ENCODE measurements at regions not wholly inside any gene's neighbourhood (a gene's known extent, or its start where the extent isn't known, plus 50 kb on each side); places are given as distances from the start of the nearest gene placed in this dataset.

DNA sequence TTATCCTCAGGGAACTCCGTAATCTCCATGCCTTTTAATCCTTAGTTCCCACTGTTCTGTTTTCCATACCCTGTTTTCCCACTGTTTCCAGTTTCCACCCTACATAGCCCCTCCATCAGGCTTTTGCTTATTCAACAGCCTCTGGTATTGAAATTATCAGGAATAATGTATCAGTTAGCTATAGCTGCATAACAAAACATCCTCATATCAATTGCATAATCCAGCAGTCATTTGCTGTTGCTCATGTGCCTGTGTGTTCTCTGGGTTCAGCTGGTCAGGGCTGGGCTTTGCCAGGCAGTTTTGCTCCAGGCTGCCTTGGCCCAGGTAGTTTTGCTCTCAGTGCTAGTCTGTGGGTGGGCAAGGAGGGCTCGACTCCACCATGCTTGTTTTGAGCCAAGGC is 94.3 kb upstream of the FOXA2 start:
- Histone ChIP-seq H3K9me3 (ENCODE audit: low read depth) (no peaks in the 10 kb centered on the region), H3K27me3 (no peaks in the 10 kb centered on the region), H3K36me3 (replicated peaks; ENCODE audit: insufficient read depth, low read depth) (no peaks in the 10 kb centered on the region), H3K79me2 (no peaks in the 10 kb centered on the region), H3K27ac (no peak overlapping the region), H2AFZ (no peak overlapping the region), H3K9me2 (replicated peaks; ENCODE audit: insufficient read depth) (no peaks in the 10 kb centered on the region), H4K20me1 (ENCODE audit: insufficient read depth, poor library complexity, severe bottlenecking) (no peaks in the 10 kb centered on the region), H3K4me2 (no peak overlapping the region), H3K4me1 (ENCODE audit: insufficient read depth) (peaks cover 9% of the 10 kb centered on the region), H3K4me3 (no peak overlapping the region)
- no peak for DNase-seq (ENCODE audit: low spot score)
- TF ChIP-seq EZH2phosphoT487 (IDR thresholded peaks at IDR 0.05; ENCODE audit: low read depth, severe bottlenecking, unreplicated experiment) (no peak), EZH2 (IDR thresholded peaks at IDR 0.05; ENCODE audit: borderline replicate concordance) (no peak)
- TF ChIP-seq, protein P1, sequence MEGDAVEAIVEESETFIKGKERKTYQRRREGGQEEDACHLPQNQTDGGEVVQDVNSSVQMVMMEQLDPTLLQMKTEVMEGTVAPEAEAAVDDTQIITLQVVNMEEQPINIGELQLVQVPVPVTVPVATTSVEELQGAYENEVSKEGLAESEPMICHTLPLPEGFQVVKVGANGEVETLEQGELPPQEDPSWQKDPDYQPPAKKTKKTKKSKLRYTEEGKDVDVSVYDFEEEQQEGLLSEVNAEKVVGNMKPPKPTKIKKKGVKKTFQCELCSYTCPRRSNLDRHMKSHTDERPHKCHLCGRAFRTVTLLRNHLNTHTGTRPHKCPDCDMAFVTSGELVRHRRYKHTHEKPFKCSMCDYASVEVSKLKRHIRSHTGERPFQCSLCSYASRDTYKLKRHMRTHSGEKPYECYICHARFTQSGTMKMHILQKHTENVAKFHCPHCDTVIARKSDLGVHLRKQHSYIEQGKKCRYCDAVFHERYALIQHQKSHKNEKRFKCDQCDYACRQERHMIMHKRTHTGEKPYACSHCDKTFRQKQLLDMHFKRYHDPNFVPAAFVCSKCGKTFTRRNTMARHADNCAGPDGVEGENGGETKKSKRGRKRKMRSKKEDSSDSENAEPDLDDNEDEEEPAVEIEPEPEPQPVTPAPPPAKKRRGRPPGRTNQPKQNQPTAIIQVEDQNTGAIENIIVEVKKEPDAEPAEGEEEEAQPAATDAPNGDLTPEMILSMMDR (IDR thresholded peaks at IDR 0.05; ENCODE audit: poor library complexity): no peak
- 91% methylated on average over 2 of the region's 2 CpGs for WGBS (ENCODE audit: low lambda C conversion rate, missing lambda C conversion rate)

DNA sequence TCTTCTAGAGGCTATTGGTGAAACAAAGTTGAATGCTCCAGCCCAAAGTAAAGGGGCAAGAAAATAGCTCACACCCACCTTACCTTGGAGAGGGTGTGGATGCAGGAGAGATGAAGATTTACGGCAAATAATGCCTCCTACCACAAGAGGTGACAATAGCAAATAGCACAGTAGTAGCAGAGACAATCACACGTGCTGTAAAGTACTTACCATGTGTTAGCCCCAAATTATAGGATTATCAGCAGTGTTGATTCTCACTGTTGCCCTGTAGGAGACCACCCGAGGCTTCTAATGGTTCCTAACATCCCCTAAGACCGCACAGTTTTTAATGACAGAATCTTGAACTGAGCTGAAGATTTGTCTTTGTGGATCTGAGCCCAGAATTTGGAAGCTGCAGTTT is 94.8 kb upstream of the FOXA2 start:
- no peaks in the 10 kb centered on the region for H3K27me3 ChIP-seq
- no peak for DNase-seq (ENCODE audit: low spot score)
- no peak overlapping the region for H3K4me3 ChIP-seq
- no peaks in the 10 kb centered on the region for H4K20me1 ChIP-seq (ENCODE audit: insufficient read depth, poor library complexity, severe bottlenecking)
- H3K36me3 ChIP-seq (replicated peaks; ENCODE audit: insufficient read depth, low read depth): no peaks in the 10 kb centered on the region
- H3K9me2 ChIP-seq (replicated peaks; ENCODE audit: insufficient read depth): no peaks in the 10 kb centered on the region
- H3K4me2 ChIP-seq: no peak overlapping the region
- H3K9me3 ChIP-seq (ENCODE audit: low read depth): no peaks in the 10 kb centered on the region
- H3K79me2 ChIP-seq: no peaks in the 10 kb centered on the region
- 80% methylated on average over 4 of the region's 4 CpGs for WGBS (ENCODE audit: low lambda C conversion rate, missing lambda C conversion rate)
- H2AFZ ChIP-seq: no peak overlapping the region
- TF ChIP-seq EZH2phosphoT487 (IDR thresholded peaks at IDR 0.05; ENCODE audit: low read depth, severe bottlenecking, unreplicated experiment) (no peak), EZH2 (IDR thresholded peaks at IDR 0.05; ENCODE audit: borderline replicate concordance) (no peak)
- TF ChIP-seq, protein P1 (IDR thresholded peaks at IDR 0.05; ENCODE audit: poor library complexity): no peak
- H3K4me1 ChIP-seq (ENCODE audit: insufficient read depth): peaks cover 9% of the 10 kb centered on the region
- no peak overlapping the region for H3K27ac ChIP-seq

DNA sequence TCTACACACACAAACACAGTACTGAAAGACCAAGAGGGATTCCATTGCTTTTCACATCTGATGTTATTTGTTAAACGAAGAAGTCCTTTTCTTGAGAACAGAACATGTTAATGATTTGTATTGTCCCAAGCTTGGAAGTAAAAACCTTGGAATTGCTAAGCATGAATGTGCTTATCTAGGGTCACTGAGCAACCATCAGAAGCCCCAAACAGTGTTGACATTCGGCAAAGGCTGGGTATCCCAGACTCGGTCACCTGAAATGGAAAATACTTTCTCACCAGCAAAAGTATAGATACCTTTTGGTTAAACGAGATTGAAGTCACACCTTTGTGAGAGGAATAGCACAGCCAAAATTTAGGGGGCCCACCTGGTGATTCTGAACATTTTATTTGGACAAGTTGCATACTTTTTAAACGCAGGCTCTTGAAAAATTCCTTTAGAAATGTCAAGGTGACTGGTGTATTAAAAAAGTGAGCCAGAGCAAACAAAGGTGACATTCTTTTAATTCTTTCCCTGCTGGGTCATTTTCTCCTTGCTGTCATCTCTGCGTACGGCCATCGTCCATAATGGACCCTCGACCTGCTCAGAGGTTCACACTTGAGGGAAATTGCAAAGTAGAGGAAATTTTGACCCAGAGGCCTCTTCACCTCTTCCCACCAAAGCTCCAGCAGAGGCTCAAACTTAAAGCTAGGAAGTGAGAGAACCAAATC is 95.8 kb upstream of the FOXA2 start:
- Histone ChIP-seq H2AFZ (no peak overlapping the region), H3K79me2 (no peaks in the 10 kb centered on the region), H3K4me1 (ENCODE audit: insufficient read depth) (peaks cover 9% of the 10 kb centered on the region), H3K36me3 (replicated peaks; ENCODE audit: insufficient read depth, low read depth) (no peaks in the 10 kb centered on the region), H3K27me3 (no peaks in the 10 kb centered on the region), H3K4me2 (peak overlapping the region; percentile 43), H4K20me1 (ENCODE audit: insufficient read depth, poor library complexity, severe bottlenecking) (no peaks in the 10 kb centered on the region), H3K27ac (peak overlapping the region; percentile 21), H3K4me3 (no peak overlapping the region), H3K9me3 (ENCODE audit: low read depth) (no peaks in the 10 kb centered on the region), H3K9me2 (replicated peaks; ENCODE audit: insufficient read depth) (no peaks in the 10 kb centered on the region)
- no peak for TF ChIP-seq EZH2 (IDR thresholded peaks at IDR 0.05; ENCODE audit: borderline replicate concordance)
- TF ChIP-seq, protein P1 (IDR thresholded peaks at IDR 0.05; ENCODE audit: poor library complexity): no peak
- no peak for TF ChIP-seq EZH2phosphoT487 (IDR thresholded peaks at IDR 0.05; ENCODE audit: low read depth, severe bottlenecking, unreplicated experiment)
- whole genome bisulfite sequencing (ENCODE audit: low lambda C conversion rate, missing lambda C conversion rate): 49% methylated on average over 9 of the region's 9 CpGs
- DNase-seq (ENCODE audit: low spot score): peak; percentile 38

All from hepatocyte (in vitro differentiated cells).